HG03175 (cell line): ENCODE measurements at regions not wholly inside any gene's neighbourhood (a gene's known extent, or its start where the extent isn't known, plus 50 kb on each side); places are given as distances from the start of the nearest gene placed in this dataset.
A peak's percentile ranks its signal among the peaks of the same experiment; 100 is the strongest.
"Not testable (repeated sequence)": the region's sequence is repeated elsewhere in the genome, so short reads cannot be mapped to it uniquely, and the experiment has no call there.

Source experiments
- ATAC-seq: cut with Tn5 transposase; IDR thresholded peaks from one replicate; pipeline ENCODE4 v1.9.1; 2021; ENCODE audit warnings: mild to moderate bottlenecking, moderate library complexity; ENCODE audit not compliant: unreplicated experiment

GRCh38 chr22:46026899-46027210 lies 49.9 kb upstream of the WNT7B start:
- no peak for ATAC-seq

DNA sequence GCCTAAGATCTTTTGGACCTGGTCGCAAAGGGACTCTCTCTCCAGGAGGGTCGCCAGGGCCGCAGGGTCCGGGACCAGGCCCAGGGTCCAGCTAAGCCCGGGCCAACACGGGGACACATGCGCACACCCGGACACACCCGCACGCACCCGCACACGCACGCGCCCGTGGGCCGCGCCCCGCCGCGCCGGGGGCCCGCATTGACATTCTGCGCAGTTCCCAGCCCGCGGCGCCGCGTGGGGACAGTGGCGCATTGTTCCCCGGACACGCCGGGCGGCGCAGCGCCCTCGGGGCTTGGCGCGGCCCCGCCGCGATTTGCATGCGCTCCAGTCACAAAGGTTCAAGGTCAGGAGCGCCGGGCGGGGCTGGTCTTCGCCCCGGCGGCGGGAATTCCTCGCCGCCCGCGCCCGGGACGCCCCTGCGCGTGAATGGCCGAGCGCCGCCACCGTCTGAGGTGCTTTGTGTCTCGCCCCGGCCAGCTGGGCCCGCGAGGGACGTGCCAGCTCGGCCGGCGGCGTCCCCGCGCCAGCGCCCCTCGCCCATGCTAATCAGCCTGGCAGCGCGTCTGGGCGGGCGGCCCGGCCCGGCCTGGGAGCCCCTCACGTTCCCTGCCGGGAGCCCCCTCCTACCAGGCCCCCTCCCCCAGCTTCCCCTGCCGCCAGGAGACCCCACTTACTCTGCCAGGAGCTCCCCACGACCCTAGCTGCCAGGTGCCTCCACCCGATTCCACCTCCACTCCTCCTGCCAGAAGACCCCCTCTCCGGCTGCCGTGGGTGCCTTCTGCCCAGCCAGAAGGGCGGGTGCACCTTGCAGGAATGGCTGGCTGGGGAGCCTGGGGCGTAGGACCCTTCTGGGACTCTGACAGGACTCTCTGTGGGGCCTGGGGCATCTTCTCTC lies 50.5 kb upstream of the WNT7B start:
- no peak for ATAC-seq

DNA sequence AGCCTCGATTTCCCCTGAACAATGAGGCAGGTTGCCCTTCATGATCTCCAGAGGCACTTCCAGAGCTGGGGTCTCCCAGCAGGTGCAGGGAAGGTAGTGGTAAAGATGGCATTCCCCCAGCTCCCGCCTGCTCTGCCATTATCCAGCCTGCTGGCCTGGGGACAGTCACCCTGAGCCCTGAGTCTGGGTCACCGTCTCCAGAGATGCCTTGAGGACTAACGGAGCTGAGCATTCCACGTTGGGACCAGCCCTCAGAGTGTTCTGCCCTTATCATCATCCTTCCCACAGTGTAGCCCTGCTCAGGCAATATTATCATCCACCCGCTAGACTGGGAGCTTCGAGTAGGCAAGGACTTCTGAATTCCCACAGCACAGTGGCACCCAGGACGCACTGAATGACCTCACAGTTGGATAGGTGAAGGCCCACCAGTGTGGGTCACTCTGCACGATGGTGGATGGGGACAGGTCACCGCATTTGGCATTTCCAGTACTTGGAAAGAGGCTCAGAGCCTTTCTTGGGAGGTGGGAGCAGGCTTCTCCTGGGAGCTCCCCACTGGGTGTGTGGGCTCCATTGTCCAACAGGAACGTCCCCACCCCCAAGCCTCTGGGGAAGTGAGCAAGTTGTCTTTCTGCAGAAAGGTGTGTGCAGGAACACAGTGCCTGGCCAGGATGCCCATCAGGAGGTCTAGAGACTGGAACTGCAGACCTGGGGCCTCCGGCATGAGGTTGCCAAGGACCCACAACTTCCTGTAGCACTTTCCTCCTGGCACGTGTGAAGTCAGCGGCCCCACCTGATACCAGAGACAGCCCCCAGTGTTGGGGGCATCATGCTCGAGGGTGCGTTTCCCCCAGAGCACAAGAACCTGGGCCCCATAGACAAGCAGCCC lies 51.4 kb upstream of the WNT7B start:
- ATAC-seq = no peak

- ATAC-seq = no peak
These were observed 52.1 kb upstream of the WNT7B start for GRCh38 chr22:46029036-46029435.

GRCh38 chr22:46029574-46030200 lies 52.7 kb upstream of the WNT7B start:
- ATAC-seq = no peak

GRCh38 chr22:46030231-46030880 lies 53.4 kb upstream of the WNT7B start:
- ATAC-seq = no peak

- no peak for ATAC-seq
These were observed 54.1 kb upstream of the WNT7B start for GRCh38 chr22:46031066-46031465.

DNA sequence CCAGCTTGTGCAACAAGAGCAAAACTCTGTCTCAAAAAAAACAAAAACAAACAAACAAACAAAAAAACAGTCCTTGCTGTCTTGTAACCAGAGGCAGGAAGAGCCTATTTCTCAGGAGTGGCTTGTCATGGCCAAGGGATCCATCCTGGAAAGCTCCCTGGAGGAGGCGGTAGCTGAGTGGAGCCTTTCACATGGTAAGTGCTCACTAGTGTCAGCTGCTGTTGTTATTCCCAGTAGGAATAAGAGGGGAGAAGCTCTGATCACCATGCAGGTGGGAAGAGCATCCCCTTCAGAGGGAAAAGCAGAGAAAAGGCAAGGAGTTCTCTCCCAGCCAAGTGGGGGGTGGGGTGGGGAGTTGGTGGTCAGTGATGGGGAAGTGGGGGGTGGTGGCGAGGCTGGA lies 54.6 kb upstream of the WNT7B start:
- no peak for ATAC-seq

GRCh38 chr22:46031965-46032851 lies 55.2 kb upstream of the WNT7B start:
- no peak for ATAC-seq

GRCh38 chr22:46033256-46034200 lies 56.6 kb upstream of the WNT7B start:
- no peak for ATAC-seq

- not testable (repeated sequence) for ATAC-seq
These were observed 57.5 kb upstream of the WNT7B start for GRCh38 chr22:46034480-46034879.

- ATAC-seq = no peak
These were observed 58.4 kb upstream of the WNT7B start for GRCh38 chr22:46035380-46035741.

DNA sequence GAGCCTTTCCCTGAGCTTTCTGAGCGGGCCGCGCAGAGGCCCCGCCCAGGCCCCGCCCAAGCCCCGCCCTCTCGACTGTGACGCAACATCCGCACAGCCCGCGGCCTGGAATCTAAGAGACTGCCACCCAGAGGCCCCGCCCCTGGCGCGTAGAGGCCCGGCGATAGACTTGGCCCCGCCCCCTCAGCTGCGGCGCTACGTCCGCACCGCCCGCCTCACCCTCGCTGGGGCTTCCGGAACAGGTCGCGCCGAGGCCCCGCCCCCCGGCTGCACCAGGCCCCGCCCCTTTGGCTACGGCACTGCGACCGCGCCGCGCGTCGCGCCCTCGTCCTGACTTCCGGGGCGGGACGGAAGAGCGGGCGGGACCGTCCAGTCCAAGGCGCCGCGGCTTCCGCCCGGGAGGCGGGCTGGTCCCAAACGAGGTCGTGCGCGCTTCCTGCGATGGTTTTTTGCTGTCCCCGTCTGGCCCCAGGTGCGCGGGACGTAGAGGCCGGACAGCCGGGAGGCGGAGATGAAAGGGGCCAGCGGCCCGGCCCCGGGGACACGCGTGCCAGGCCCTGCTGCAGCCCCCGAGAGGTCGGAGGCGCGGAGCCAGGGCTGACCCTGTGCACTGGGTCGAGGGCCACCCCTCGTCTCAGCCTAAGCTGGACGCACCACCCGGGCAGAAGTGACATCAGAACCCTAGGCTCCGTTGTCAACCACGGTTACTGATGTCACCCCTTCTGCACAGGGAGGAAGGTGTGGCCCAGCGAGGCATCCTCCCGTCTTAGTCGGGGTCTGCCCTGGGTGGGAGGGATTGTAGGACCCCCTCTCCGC lies 59.0 kb upstream of the WNT7B start:
- peak; percentile 96 for ATAC-seq

- ATAC-seq = no peak
These were observed 59.8 kb upstream of the WNT7B start for GRCh38 chr22:46036558-46037408.

- no peak for ATAC-seq
These were observed 61.2 kb upstream of the WNT7B start for GRCh38 chr22:46038174-46038487.

DNA sequence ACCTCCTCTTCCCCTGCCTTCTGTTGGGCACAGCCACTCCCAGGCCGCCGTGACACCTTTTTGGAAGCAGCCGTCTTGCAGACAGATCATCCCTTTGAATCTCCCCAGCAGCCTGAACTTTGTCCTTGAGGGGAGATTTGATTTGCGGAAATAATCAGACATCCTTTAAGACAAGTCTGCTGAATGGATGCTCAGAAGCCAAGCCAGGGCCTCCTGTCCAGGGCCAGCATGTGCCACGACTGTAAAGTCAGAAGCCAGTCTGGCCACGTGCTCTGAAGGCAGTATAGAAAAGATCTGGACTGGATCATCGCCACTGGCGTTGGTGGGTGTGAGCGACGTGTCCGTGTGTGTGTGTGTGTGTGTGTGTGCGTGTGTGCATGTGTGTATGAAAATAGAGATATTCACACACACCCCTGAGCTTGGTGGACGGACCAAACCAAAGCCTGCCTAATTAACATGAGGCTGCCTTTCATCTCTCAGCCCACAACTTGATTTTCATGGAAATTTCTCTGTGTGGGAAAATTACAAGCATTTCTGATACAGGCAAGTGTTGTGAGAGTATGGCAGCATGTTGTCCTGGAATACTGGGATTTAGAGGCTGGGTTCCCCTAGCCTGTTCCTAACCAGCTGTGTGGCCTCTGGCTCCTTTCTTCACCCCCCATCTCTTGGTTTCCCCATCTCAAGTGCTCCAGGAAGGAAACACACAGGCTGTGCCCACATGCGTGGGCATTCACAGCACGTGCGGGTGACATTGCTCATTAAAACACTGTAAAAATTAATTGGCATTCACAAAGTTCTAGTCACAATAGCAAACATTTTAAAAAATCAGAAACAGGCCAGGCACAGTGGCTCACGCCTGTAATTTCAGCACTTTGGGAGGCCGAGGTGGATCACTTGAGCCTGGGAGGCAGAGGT lies 61.8 kb upstream of the WNT7B start:
- no peak for ATAC-seq
